Activated T-cell treated with anti-CD3 and anti-CD28 coated beads, Interleukin-2, amount 50 U/mL, for 72 hours (primary cell): ENCODE measurements at regions not wholly inside any gene's neighbourhood (a gene's known extent, or its start where the extent isn't known, plus 50 kb on each side); places are given as distances from the start of the nearest gene placed in this dataset.
"Not testable (repeated sequence)": the region's sequence is repeated elsewhere in the genome, so short reads cannot be mapped to it uniquely, and the experiment has no call there.

ENCODE experiments used
- ATAC-seq, 2 donors: fragments of 150-1000 bp; cut with Tn5 transposase; replicated peaks in 1 of 2; 2 replicates each; pipeline ENCODE4 v1.10.0; 2021; ENCODE audit warnings: moderate library complexity in 2 of 2, mild to moderate bottlenecking in 1 of 2
- DNase-seq, 2 donors: peaks; one replicate each; pipeline ENCODE4 v3.0.0; 2021 to 2022; ENCODE audit warnings: mixed read lengths in 1 of 2
- H3K27ac Mint-ChIP-seq: one replicate; pipeline ENCODE4 v1.8.0; 2022; ENCODE audit warnings: mild to moderate bottlenecking, moderate library complexity, mixed read lengths
- H3K27me3 Mint-ChIP-seq: one replicate; pipeline ENCODE4 v1.8.0; 2022; ENCODE audit warnings: low read depth, mixed read lengths
- H3K36me3 Mint-ChIP-seq, 2 donors: one replicate each; pipeline ENCODE4 v1.8.0; 2022; ENCODE audit warnings: mixed read lengths in 2 of 2, mild to moderate bottlenecking in 1 of 2; ENCODE audit not compliant: insufficient read depth in 2 of 2
- H3K4me1 Mint-ChIP-seq: one replicate; pipeline ENCODE4 v1.8.0; 2022; ENCODE audit warnings: low read depth, mixed read lengths
- H3K4me3 Mint-ChIP-seq, 2 donors: one replicate each; pipeline ENCODE4 v1.8.0; 2022; ENCODE audit warnings: mild to moderate bottlenecking in 2 of 2, mixed read lengths in 2 of 2, moderate library complexity in 2 of 2
- H3K9me3 Mint-ChIP-seq, 2 donors: one replicate each; pipeline ENCODE4 v1.8.0; 2022; ENCODE audit warnings: mixed read lengths in 2 of 2

DNA sequence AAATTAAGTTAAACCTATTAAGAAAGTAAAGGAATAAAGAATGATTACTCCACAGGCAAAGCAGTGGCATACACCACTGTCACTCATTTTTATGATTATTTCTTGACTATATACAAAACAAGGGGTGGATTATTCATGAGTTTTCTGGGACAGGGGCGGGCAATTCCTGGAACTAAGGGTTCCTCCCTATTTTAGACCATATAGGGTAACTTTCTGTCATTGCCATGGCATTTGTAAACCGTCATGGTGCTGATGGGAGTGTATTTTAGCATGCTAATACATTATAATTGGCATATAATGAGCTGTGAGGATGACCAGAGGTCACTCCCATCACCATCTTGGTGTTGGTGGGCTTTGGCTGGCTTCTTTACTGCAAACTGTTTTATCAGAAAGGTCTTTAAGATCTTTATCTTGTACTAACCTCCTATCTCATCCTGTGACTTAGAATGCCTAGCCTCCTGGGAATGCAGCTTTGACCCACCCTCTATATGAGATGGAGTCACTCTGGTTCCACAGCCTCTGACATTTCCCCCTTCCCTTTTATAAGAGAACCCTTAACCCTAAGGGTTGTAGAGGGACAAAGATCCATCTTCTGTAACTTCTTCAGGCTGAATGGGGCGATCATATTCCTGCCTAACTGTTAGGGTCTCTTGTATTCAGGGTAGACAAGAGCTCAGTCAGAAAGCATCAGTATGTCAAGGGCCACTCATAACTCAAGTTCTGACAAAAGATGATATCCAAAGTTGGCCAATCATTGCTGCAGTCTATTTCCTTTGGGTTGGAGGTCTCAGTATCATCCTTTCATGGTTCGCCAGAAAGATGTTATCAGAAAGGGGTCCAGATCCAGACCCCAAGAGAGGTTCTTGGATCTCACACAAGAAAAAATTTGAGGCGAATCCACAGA is 79.5 kb upstream of the LIPC start:
- no peaks in the 10 kb centered on the region for H3K27me3 Mint-ChIP-seq
- H3K36me3 Mint-ChIP-seq: peaks cover 2 to 4% of the 10 kb centered on the region in 2 donors
- H3K4me1 Mint-ChIP-seq: peaks cover 33% of the 10 kb centered on the region
- DNase-seq (no peak), ATAC-seq (no peak)
- no peak overlapping the region for H3K27ac Mint-ChIP-seq
- peaks cover 1 to 4% of the 10 kb centered on the region in 2 donors for H3K9me3 Mint-ChIP-seq
- H3K4me3 Mint-ChIP-seq: no peak overlapping the region

DNA sequence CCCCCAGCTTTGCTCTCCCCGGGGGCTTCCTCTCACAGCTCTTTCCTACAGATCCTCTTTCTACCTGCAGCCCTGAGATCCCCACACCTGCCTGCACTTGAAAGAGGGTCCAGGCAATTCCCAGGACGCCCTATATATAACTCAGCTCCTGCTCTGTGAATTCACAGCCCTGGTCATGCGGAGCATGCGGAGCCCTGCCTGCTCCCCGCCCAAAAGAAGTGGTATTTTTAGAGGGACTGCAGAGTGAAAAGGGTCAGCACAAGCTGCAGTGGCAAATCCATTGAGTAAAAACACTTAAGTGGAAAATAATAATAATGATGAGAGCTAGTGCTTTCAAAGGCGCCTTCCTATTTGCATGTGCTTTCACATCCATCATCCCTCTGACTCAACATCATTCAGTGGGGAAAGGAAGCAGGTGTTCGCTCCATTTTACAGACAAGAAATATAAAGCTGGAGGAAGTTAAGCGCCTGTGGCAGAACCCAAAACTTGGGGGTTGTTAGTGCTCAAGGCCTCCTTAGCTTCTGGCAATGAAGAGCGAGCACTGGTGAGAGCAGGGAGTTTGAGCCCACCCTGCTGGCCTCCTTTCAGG is 76.3 kb upstream of the LIPC start:
- H3K4me1 Mint-ChIP-seq: peaks cover 40% of the 10 kb centered on the region
- DNase-seq (no peak), ATAC-seq (no peak)
- no peaks in the 10 kb centered on the region for H3K36me3 Mint-ChIP-seq
- peak overlapping the region in 1 of 2 donors; percentile 27 for H3K4me3 Mint-ChIP-seq
- H3K9me3 Mint-ChIP-seq: no peaks in the 10 kb centered on the region
- H3K27ac Mint-ChIP-seq: no peak overlapping the region
- H3K27me3 Mint-ChIP-seq: no peaks in the 10 kb centered on the region

DNA sequence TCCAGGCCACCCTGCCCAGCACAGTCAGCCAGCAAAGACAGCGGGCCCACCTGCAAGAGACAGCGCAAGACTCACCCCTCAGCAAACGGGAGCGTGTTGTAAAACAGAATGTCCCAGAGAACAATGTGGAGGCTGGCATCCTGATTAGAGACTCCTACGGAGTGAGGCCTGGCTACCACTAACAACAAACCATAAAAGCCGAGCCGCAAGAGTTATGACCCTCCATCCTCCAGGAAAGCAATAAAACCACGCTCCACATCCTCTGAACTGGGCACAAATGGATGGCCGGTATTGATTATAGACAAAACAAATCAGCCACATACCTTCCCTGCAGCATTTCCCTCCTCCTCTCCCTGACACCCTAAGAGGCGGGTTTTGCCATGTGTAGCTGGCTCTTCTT is 75.8 kb upstream of the LIPC start:
- no peak overlapping the region for H3K27ac Mint-ChIP-seq
- no peak for ATAC-seq

DNA sequence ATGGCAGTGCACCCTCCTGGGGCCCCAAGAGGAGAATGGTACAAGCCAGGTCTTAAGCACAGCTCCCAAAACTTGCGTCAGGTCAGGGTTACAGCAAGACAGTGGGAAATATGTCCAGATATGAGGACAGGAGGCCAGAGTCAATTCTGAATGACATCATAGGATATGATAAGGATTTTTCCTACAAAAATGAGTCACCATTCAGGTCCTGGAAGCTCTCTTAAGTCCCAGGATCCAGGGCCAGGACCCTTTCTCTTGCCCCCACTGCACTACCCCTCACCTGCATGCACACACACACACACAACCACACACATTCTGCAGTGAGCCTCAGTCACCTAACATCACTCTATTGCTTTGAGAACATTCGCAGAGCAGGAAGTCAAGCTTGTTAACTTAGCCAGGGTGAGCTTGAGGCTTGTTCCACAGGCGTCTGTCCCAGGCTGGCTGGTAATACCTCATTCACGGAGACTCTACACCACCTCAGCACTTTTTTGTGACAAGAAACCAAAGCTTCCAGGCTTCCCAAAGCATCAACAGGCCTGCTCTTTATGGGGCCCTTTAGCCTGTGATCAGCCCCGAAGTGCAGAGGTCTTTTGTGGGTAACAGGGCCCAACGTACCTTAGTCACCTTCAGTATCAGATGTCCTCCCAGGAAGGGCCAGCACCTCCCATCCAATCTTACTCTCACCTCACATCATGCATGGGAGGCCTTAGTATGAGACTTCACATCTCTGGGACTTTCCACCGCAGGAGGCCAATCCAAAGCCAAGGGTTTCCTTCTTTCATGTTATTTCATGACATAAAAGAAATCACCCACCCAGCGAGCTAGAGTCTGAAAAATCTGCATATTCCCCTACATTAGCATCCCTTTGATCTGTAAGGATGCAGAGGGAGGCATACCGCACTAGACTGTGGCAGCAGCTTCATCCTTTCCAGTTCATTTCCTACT is 74.0 kb upstream of the LIPC start:
- peaks cover 48% of the 10 kb centered on the region for H3K4me1 Mint-ChIP-seq
- H3K9me3 Mint-ChIP-seq: no peaks in the 10 kb centered on the region
- no peaks in the 10 kb centered on the region for H3K36me3 Mint-ChIP-seq
- peak; percentile 81 to 85 for ATAC-seq
- peak; percentile 28 to 60 for DNase-seq
- H3K27me3 Mint-ChIP-seq: no peaks in the 10 kb centered on the region
- peak overlapping the region; percentile 68 for H3K27ac Mint-ChIP-seq
- peak overlapping the region; percentile 8 to 73 for H3K4me3 Mint-ChIP-seq

More for the DNA sequence above, 75.8 kb upstream of the LIPC start:
- H3K4me1 Mint-ChIP-seq: peaks cover 40% of the 10 kb centered on the region
- peak overlapping the region in 1 of 2 donors; percentile 27 for H3K4me3 Mint-ChIP-seq
- H3K36me3 Mint-ChIP-seq: no peaks in the 10 kb centered on the region
- no peak for DNase-seq
- no peaks in the 10 kb centered on the region for H3K9me3 Mint-ChIP-seq
- no peaks in the 10 kb centered on the region for H3K27me3 Mint-ChIP-seq

DNA sequence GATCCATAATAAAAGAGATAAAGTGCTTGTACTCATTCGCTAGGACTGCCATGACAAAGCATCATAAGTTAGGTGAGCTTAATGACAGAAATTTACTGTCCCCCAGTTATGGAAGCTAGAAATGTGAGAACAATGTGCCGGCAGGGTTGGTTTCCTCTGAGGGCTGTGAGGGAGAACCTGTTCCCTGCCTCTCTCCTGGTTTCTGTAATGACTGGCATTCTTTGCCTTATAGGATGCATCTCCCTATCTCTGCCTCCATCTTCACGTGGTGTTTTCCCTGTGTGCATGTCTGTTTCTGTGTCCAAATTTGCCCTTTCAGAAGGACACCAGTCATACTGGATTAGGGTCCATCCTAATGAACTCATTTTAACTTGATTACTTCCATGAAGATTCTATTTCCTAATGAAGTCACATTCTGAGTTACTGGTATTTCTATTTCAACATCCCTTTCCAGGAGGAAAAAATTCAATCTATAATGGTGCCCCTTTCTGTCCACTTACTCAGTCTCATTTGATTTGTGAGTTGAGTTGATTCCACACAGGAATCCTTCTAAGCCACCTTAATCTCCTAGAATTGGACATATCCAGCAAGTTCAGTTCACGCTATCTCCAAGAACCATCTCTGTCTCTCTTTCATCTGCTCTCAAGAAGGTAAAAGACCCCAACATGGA is 71.2 kb upstream of the LIPC start:
- Mint-ChIP-seq H3K27me3 (no peaks in the 10 kb centered on the region), H3K9me3 (peaks cover 1 to 2% of the 10 kb centered on the region in 2 donors), H3K4me1 (peaks cover 43% of the 10 kb centered on the region), H3K4me3 (no peak overlapping the region), H3K27ac (no peak overlapping the region), H3K36me3 (peaks cover 4 to 5% of the 10 kb centered on the region in 2 donors)
- no peak for DNase-seq
- no peak for ATAC-seq

DNA sequence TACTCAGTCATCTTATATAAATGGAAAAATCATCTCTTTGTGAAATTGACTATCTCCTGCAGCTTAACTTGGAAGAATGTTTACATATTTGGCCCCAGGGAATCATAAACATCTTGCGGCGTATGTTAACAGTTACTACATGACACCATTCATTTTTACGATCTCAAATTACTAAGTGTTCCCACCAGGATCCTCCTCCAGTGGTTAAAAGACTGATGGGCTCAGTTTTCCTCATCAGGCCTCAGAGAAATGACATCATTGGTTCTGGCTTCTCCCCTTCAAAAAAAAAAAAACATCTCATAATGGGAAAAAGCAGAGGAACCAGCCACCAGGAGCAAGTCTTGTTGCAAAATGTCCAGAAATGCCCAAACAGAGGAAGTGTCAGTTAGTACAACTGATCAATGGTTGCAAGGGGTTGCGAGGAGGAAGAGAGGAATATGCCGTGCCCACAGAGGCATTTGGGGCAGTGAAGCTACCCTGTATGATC is 70.5 kb upstream of the LIPC start:
- Mint-ChIP-seq H3K27ac (no peak overlapping the region), H3K27me3 (no peaks in the 10 kb centered on the region), H3K36me3 (peaks cover 4 to 5% of the 10 kb centered on the region in 2 donors), H3K9me3 (peaks cover 1 to 2% of the 10 kb centered on the region in 2 donors), H3K4me1 (peaks cover 35% of the 10 kb centered on the region), H3K4me3 (no peak overlapping the region)
- DNase-seq: no peak
- ATAC-seq: no peak

DNA sequence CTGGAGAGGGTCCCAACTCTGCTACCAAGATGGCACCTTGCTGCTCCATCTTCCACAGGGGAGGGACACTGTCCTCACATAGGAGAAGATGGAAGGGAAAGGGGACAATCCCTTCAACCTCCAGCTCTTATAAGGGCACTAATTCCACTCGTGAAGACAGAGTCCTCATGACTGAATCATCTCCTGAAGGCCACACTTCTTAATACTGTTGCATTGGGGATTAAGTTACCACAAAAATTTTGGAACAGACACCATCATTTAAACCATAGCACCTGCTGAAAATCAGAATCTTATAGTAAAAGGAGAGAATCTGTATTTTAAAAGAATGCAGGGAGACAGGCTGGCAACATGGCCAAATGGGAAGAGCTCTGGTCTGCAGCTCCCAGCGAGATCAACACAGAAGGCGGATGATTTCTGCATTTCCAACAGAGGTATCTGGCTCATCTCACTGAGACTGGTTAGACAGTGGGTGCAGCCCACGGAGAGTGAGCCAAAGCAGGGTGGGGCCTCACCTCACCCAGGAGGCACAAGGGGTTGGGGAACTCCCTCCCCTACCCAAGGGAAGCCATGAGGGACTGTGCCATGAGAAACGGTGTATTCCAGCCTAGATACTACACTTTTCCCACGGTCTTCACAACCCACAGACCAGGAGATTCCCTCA is 69.4 kb upstream of the LIPC start:
- H3K27me3 Mint-ChIP-seq: no peaks in the 10 kb centered on the region
- DNase-seq (no peak), ATAC-seq (no peak)
- no peak overlapping the region for H3K27ac Mint-ChIP-seq
- H3K36me3 Mint-ChIP-seq: peaks cover 5 to 6% of the 10 kb centered on the region in 2 donors
- peaks cover 24% of the 10 kb centered on the region for H3K4me1 Mint-ChIP-seq
- H3K4me3 Mint-ChIP-seq: peak overlapping the region in 1 of 2 donors; percentile 13
- H3K9me3 Mint-ChIP-seq: peaks cover 1 to 2% of the 10 kb centered on the region in 2 donors

DNA sequence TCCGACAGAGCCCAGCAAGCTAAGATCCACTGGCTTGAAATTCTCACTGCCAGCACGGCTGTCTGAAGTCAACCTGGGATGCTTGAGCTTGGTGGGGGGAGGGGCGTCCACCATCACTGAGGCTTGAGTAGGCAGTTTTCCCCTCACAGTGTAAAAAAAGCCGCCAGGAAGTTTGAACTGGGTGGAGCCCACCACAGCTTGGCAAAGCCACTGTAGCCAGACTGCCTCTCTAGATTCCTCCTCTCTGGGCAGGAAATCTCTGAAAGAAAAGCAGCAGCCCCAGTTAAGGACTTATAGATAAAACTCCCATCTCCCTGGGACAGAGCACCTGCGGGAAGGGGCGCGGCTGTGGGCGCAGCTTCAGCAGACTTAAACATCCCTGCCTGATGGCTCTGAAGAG is 68.7 kb upstream of the LIPC start:
- H3K36me3 Mint-ChIP-seq, H3K4me3 Mint-ChIP-seq, H3K9me3 Mint-ChIP-seq, ATAC-seq, H3K27ac Mint-ChIP-seq, DNase-seq, H3K27me3 Mint-ChIP-seq: not testable (repeated sequence)
- H3K4me1 Mint-ChIP-seq: peaks cover 17% of the 10 kb centered on the region

DNA sequence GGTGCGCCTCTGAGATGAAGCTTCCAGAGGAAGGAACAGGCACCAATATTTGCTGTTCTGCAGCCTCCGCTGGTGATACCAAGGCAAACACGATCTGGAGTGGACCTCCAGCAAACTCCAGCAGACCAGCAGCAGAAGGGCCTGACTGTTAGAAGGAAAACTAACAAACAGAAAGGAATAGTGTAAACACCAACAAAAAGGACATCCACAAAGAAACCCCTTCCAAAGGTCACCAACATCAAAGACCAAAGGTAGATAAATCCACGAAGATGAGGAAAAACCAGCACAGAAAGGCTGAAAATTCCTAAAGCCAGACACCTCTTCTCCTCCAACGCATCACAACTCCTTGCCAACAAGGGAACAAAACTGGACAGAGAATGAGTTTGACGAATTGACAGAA is 68.1 kb upstream of the LIPC start:
- not testable (repeated sequence) for H3K27ac Mint-ChIP-seq, H3K9me3 Mint-ChIP-seq, ATAC-seq, H3K27me3 Mint-ChIP-seq, H3K4me3 Mint-ChIP-seq, DNase-seq, H3K36me3 Mint-ChIP-seq
- H3K4me1 Mint-ChIP-seq: peaks cover 12% of the 10 kb centered on the region

DNA sequence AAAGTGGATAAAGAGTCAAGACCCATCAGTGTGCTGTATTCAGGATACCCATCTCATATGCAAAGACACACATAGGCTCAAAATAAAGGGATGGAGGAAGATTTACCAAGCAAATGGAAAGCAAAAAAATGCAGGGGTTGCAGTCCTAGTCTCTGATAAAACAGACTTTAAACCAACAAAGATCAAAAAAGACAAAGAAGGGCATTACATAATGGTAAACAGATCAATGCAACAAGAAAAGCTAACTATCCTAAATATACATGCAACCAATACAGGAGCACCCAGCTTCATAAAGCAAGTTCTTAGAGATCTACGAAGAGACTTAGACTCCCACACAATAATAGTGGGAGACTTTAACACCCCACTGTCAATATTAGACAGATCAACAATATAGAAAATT is 66.7 kb upstream of the LIPC start:
- not testable (repeated sequence) for DNase-seq, H3K4me3 Mint-ChIP-seq, H3K27me3 Mint-ChIP-seq, H3K9me3 Mint-ChIP-seq, H3K27ac Mint-ChIP-seq, H3K36me3 Mint-ChIP-seq, ATAC-seq
- peaks cover 20% of the 10 kb centered on the region for H3K4me1 Mint-ChIP-seq

DNA sequence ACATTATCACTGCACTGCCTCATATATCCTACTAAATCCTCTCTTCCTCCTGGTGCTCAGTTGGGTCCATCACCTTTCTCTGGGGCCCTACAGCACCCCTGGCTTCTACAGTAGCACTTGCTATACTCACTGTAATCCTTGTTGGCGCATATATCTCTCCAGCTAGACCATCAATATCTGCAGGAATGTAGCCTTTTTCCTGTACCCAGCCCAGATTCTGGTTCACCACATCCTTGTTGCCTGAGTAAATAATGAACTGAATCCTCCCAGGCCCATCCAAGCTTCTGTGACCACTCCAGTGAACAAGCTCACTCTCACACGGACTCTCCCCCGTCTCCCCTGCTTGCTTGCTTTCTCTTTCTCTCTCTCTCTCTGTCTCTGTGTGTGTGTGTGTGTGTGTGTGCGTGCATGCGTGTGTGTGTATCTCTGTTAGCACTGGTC is 62.5 kb upstream of the LIPC start:
- peaks cover 6 to 10% of the 10 kb centered on the region in 2 donors for H3K9me3 Mint-ChIP-seq
- H3K4me1 Mint-ChIP-seq: peaks cover 12% of the 10 kb centered on the region
- H3K27me3 Mint-ChIP-seq: no peaks in the 10 kb centered on the region
- peaks cover 7 to 20% of the 10 kb centered on the region in 2 donors for H3K36me3 Mint-ChIP-seq
- H3K27ac Mint-ChIP-seq: peak overlapping the region; percentile 12
- H3K4me3 Mint-ChIP-seq: peak overlapping the region; percentile 57 to 71
- DNase-seq (peak in 1 of 2 donors; percentile 25), ATAC-seq (peak; percentile 44 to 75)

DNA sequence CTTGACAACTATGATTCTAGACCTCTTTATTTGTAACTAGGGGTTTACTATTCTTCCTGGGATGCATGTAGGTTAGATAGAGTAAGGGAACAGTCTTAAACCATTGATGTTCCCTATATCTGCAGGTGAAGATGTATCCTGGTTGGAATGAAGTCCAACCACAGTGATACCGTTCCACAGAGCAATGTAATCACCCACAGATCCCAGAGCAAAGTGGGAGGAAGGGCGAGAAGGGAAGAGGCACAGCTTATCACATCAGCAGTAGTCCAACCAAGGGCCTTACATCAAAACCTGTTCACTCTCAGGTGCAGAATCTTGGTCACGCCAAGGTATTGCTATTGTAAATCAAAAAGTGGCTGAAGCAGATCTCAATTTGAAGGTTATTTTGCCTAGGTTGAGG is 61.8 kb upstream of the LIPC start:
- H3K27me3 Mint-ChIP-seq: no peaks in the 10 kb centered on the region

More for the DNA sequence above, 61.8 kb upstream of the LIPC start:
- DNase-seq (no peak), ATAC-seq (no peak)
- Mint-ChIP-seq H3K36me3 (peaks cover 5 to 19% of the 10 kb centered on the region in 2 donors), H3K4me3 (peak overlapping the region in 1 of 2 donors; percentile 71), H3K4me1 (peaks cover 12% of the 10 kb centered on the region), H3K27ac (peak overlapping the region; percentile 12), H3K9me3 (peaks cover 6 to 10% of the 10 kb centered on the region in 2 donors)
